Adrenal gland (tissue), 9 donors: ENCODE measurements at regions not wholly inside any gene's neighbourhood (a gene's known extent, or its start where the extent isn't known, plus 50 kb on each side); places are given as distances from the start of the nearest gene placed in this dataset.

Experiments
- DNase-seq, 7 donors: peaks; one replicate each; pipeline ENCODE4 v3.0.0-alpha.2; 2019 to 2020
- H3K27ac ChIP-seq, 5 donors: fragments of 200-600 bp; sonication (generic) in 4 of 5; 1 replicate in 3 of 5; 2 replicates in 2 of 5; pipeline versions ENCODE4 v1.5.1 to v1.8.0; 2016 to 2020; ENCODE audit warnings: mild to moderate bottlenecking in 1 of 5
- H3K27me3 ChIP-seq: fragments of 200-600 bp; 2 replicates; pipeline ENCODE4 v1.8.0; 2021
- H3K36me3 ChIP-seq, 2 donors: fragments of 200-600 bp; replicated peaks in 1 of 2; 1 replicate in 1 of 2; 2 replicates in 1 of 2; pipeline versions ENCODE4 v1.5.1 to v1.8.0; 2018 to 2022
- H3K4me1 ChIP-seq, 2 donors: fragments of 200-600 bp; replicated peaks in 1 of 2; 1 replicate in 1 of 2; 2 replicates in 1 of 2; pipeline versions ENCODE4 v1.5.1 to v1.8.0; 2018 to 2021
- H3K4me3 ChIP-seq, 4 donors: fragments of 200-600 bp; sonication (generic) in 3 of 4; one replicate each; pipeline ENCODE4 v1.5.1; 2016 to 2018
- H3K9me3 ChIP-seq, 3 donors: fragments of 200-600 bp; sonication (generic) in 1 of 3; replicated peaks in 1 of 3; 1 replicate in 2 of 3; 2 replicates in 1 of 3; pipeline versions ENCODE4 v1.5.1 to v1.8.0; 2016 to 2021
- POLR2A ChIP-seq, 2 donors: fragments of 450-650 bp; IDR thresholded peaks; one replicate each; pipeline ENCODE4 v1.6.1; 2017; ENCODE audit warnings: antibody characterized with exemption in 2 of 2, mild to moderate bottlenecking in 2 of 2, moderate library complexity in 1 of 2
- WGBS, 4 donors: extraction: QIAGEN DNeasy Blood & Tissue Kit in 2 of 4; methylation state at CpG; one replicate each; pipeline versions ENCODE4 v1.1.5 to v1.1.7; 2013 to 2017; 5-methylcytosine and 5-hydroxymethylcytosine counted together
- intact Hi-C, 2 donors: fragments of 100-400 bp; cut with DNase I; formaldehyde crosslinking; loops; one replicate each; pipeline versions ENCODE4 v1.14.1 to v1.15.0; 2022 to 2023
- TF ChIP-seq, protein P1 (sequence below), 6 experiments: fragments of 450-650 bp in 4 of 6; fragments of 200-600 bp in 2 of 6; sonication (generic) in 1 of 6; IDR thresholded peaks; 1 replicate in 5 of 6; 2 replicates in 1 of 6; pipeline versions ENCODE4 v1.5.1 to v1.8.0; 2016 to 2021; ENCODE audit warnings: antibody characterized with exemption in 6 of 6, mild to moderate bottlenecking in 2 of 6, moderate library complexity in 1 of 6
- donor health status: healthy with polysubstance abuse.
- donor health status: Bipolar disorder and iron deficiency.
- donor health status: DM: yes; HTN: yes; CAD: no.
- donor health status: DM: no; HTN: no; CAD: no.
- donor health status: DM: no; HTN: no; CAD: no.

DNA sequence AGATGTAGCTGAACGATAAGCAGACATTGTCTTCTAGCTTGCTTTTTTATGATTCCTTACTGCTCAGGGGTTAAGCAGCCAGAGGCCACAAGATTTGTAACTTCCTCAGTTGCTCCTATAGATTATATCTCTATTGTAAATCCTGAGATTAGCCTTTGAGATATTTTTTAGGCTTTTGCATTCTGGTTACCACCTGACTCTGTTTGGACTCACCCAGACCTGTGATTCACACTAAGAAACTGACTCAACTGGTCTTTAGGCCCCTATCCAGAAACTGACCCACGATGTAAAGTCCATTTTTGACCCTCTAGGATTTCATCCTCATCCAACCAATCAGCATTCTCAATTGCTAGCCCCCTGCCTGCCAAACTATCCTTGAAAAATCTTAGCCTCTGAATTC is 194.4 kb downstream of the RASSF9 start:
- TF ChIP-seq POLR2A (IDR thresholded peaks at IDR 0.05): no peak
- no peak overlapping the region for H3K4me3 ChIP-seq
- H3K27me3 ChIP-seq: no peaks in the 10 kb centered on the region
- 54 to 68% (median 62%) methylated on average over 2 of the region's 2 CpGs for WGBS, 4 donors
- intact Hi-C loops: no loop called here
- DNase-seq: no peak
- H3K27ac ChIP-seq: no peak overlapping the region
- H3K4me1 ChIP-seq: peaks cover 0 to 3% of the 10 kb centered on the region in 2 donors
- no peaks in the 10 kb centered on the region for H3K9me3 ChIP-seq
- H3K36me3 ChIP-seq: no peaks in the 10 kb centered on the region

DNA sequence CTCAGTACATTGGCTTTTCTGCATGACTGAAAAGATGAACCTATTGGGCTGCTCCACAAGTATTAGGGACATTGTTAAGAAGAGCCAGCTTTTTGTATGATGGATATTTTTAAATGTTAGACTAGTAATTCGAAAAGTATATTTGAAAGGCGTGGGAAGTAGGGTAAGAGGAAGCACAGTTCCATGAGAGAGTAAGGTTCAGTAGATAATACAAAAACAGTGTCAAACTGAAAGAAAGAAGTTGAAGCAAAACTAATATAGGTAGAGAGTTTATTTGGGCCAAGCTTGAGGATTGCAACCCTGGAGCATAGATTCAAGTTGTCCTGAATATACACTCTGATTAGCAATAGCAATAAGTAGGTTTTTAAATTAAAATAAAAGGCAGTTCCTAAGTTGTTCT is 193.9 kb downstream of the RASSF9 start:
- Histone ChIP-seq H3K27ac (no peak overlapping the region), H3K4me3 (no peak overlapping the region), H3K4me1 (peaks cover 0 to 3% of the 10 kb centered on the region in 2 donors), H3K27me3 (no peaks in the 10 kb centered on the region), H3K36me3 (no peaks in the 10 kb centered on the region), H3K9me3 (no peaks in the 10 kb centered on the region)
- WGBS, 4 donors: 89 to 98% (median 93%) methylated on average over 2 of the region's 2 CpGs
- intact Hi-C loops: no loop called here
- no peak for DNase-seq
- TF ChIP-seq, protein P1, sequence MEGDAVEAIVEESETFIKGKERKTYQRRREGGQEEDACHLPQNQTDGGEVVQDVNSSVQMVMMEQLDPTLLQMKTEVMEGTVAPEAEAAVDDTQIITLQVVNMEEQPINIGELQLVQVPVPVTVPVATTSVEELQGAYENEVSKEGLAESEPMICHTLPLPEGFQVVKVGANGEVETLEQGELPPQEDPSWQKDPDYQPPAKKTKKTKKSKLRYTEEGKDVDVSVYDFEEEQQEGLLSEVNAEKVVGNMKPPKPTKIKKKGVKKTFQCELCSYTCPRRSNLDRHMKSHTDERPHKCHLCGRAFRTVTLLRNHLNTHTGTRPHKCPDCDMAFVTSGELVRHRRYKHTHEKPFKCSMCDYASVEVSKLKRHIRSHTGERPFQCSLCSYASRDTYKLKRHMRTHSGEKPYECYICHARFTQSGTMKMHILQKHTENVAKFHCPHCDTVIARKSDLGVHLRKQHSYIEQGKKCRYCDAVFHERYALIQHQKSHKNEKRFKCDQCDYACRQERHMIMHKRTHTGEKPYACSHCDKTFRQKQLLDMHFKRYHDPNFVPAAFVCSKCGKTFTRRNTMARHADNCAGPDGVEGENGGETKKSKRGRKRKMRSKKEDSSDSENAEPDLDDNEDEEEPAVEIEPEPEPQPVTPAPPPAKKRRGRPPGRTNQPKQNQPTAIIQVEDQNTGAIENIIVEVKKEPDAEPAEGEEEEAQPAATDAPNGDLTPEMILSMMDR (IDR thresholded peaks at IDR 0.05): no peak
- no peak for TF ChIP-seq POLR2A (IDR thresholded peaks at IDR 0.05)

DNA sequence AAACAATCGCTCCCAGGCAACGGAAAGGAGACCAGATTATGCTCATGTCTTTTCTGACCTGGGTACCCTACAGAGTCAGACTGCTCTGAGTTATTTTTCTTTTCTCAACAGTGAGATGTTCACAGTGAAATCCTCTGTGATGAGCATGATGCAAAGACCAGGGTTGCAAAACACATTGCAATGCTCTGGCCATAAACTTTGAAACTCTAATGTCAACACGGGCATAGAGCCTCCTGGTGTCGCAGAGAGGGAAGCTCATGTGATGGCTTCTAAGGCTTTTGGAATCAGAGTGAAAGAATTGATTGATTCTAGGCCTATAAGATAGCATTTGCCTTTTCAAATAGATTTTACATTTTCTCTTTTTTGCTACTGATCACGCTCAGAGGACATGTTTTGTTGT is 193.4 kb downstream of the RASSF9 start:
- H3K27me3 ChIP-seq: no peaks in the 10 kb centered on the region
- 75 to 83% (median 79%) methylated on average over 5 of the region's 5 CpGs for WGBS, 4 donors
- H3K9me3 ChIP-seq: no peaks in the 10 kb centered on the region
- peaks cover 0 to 3% of the 10 kb centered on the region in 2 donors for H3K4me1 ChIP-seq
- no peak for DNase-seq
- no peaks in the 10 kb centered on the region for H3K36me3 ChIP-seq
- H3K4me3 ChIP-seq: no peak overlapping the region
- intact Hi-C loops: no loop called here
- no peak overlapping the region for H3K27ac ChIP-seq
- TF ChIP-seq, protein P1 (IDR thresholded peaks at IDR 0.05): peak in 1 of 6 experiments; percentile 9
- TF ChIP-seq POLR2A (IDR thresholded peaks at IDR 0.05): no peak

DNA sequence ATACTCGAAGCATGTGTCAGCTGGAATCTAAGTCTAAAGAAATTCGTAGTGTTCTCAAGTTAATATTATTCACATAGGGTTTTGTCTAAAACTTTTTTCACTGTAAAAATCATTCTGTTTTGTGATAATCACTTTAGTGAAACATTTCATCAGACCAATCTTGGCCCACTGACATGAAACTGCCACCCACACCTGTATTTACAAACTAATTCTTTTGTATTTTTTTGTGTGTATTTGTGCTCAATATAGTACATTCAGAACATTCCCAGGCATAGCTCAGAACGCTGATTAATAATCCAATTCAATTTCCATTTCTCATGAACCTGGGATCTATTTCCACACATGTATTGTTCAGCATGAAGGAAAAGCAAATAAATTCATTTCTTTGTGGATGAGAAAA is 191.7 kb downstream of the RASSF9 start:
- TF ChIP-seq POLR2A (IDR thresholded peaks at IDR 0.05): no peak
- TF ChIP-seq, protein P1 (IDR thresholded peaks at IDR 0.05): no peak
- Histone ChIP-seq H3K4me3 (no peak overlapping the region), H3K27ac (no peak overlapping the region), H3K9me3 (no peaks in the 10 kb centered on the region), H3K27me3 (no peaks in the 10 kb centered on the region), H3K36me3 (no peaks in the 10 kb centered on the region), H3K4me1 (peaks cover 0 to under 1% of the 10 kb centered on the region in 2 donors)
- intact Hi-C loops: no loop called here
- WGBS, 4 donors: 73 to 78% (median 76%) methylated on average over 3 of the region's 3 CpGs
- no peak for DNase-seq

DNA sequence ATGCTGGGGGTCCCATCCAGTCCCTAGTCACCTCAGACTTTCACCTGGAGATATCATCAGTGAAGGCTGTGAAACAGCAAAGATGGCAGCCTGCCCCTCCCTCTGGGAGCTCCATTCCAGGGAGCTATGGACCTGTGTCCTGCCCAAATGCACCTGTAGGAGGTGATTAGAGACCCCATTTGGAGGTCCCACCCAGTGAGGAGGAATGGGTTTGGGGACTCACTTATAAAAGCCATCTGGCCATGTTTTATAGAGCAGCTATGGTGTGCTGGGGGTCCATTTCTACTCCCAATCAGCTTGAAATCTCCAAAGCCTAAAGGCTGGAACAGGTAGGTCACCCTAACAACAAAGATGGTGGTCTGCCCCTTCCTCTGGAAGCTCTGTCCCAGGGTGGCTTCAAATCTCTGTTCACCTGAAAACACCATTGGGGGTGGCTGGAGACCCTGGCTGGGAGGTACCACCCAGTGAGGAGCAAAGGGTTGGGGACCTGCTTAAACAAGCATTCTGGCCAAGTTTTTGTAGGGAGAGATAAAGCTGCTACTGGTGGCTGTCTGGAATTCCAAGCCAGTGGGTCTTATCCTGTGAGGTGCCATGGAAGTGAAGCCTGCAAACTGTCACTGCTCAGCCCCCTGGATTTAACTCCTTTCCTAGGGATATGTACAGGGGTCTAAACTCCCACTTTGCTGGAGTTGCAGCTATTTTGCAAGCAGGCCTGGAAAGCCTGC is 182.3 kb downstream of the RASSF9 start:
- no peaks in the 10 kb centered on the region for H3K9me3 ChIP-seq
- intact Hi-C loops: no loop called here
- TF ChIP-seq POLR2A (IDR thresholded peaks at IDR 0.05): no peak
- no peaks in the 10 kb centered on the region for H3K4me1 ChIP-seq
- no peak overlapping the region for H3K4me3 ChIP-seq
- H3K36me3 ChIP-seq: no peaks in the 10 kb centered on the region
- no peaks in the 10 kb centered on the region for H3K27me3 ChIP-seq
- H3K27ac ChIP-seq: no peak overlapping the region
- DNase-seq: no peak
